OCI-LY1 (cell line): ENCODE measurements at regions not wholly inside any gene's neighbourhood (a gene's known extent, or its start where the extent isn't known, plus 50 kb on each side); places are given as distances from the start of the nearest gene placed in this dataset.

ENCODE experiments used
- H2AFZ ChIP-seq: fragments of 200-600 bp; sonication (generic), shearing (Covaris generic); 2 replicates; pipeline ENCODE4 v1.6.0; 2014; ENCODE audit warnings: antibody characterized with exemption, mild to moderate bottlenecking, low read length
- H3F3A ChIP-seq: fragments of 200-600 bp; sonication (generic), shearing (Covaris generic); 2 replicates; pipeline ENCODE4 v1.6.0; 2014; ENCODE audit warnings: mild to moderate bottlenecking, antibody characterized with exemption, low read length, moderate library complexity; ENCODE audit not compliant: insufficient read depth
- H3K27ac ChIP-seq: fragments of 200-600 bp; sonication (generic); 2 replicates; pipeline ENCODE4 v1.5.1; 2014; ENCODE audit warnings: low read length, mixed run types, mild to moderate bottlenecking, low read depth; ENCODE audit not compliant: poor library complexity, severe bottlenecking
- H3K27me3 ChIP-seq: fragments of 200-600 bp; sonication (generic); 2 replicates; pipeline ENCODE4 v1.6.0; 2014; ENCODE audit warnings: antibody characterized with exemption, mild to moderate bottlenecking, low read length, moderate library complexity; ENCODE audit not compliant: insufficient read depth
- H3K36me3 ChIP-seq: fragments of 200-600 bp; sonication (generic); 2 replicates; pipeline ENCODE4 v1.6.1; 2014; ENCODE audit warnings: mild to moderate bottlenecking, antibody characterized with exemption, low read length, moderate library complexity, mixed read lengths; ENCODE audit not compliant: insufficient read depth
- H3K4me1 ChIP-seq: fragments of 200-600 bp; sonication (generic); 2 replicates; pipeline ENCODE4 v1.5.1; 2014; ENCODE audit warnings: mild to moderate bottlenecking, low read length, moderate library complexity; ENCODE audit not compliant: insufficient read depth, severe bottlenecking
- H3K4me2 ChIP-seq: fragments of 200-600 bp; sonication (generic), shearing (Covaris generic); 2 replicates; pipeline ENCODE4 v1.6.1; 2014; ENCODE audit warnings: low read length
- H3K4me3 ChIP-seq: fragments of 200-600 bp; sonication (generic); 2 replicates; pipeline ENCODE4 v1.5.1; 2014; ENCODE audit warnings: low read length, low read depth, mild to moderate bottlenecking, mixed read lengths; ENCODE audit not compliant: poor library complexity, severe bottlenecking
- H3K79me2 ChIP-seq: fragments of 200-600 bp; shearing (Covaris generic); 2 replicates; pipeline ENCODE4 v1.6.1; 2016; ENCODE audit warnings: mixed run types, low read length, mixed read lengths; ENCODE audit not compliant: insufficient read depth
- H3K9ac ChIP-seq: fragments of 200-600 bp; sonication (generic), shearing (Covaris generic); 2 replicates; pipeline ENCODE4 v1.6.1; 2014; ENCODE audit warnings: mild to moderate bottlenecking, low read length, mixed read lengths
- H3K9me2 ChIP-seq: fragments of 200-600 bp; sonication (generic), shearing (Covaris generic); 2 replicates; pipeline ENCODE4 v1.6.1; 2014; ENCODE audit warnings: low read depth, mild to moderate bottlenecking, low read length, mixed read lengths
- H3K9me3 ChIP-seq: fragments of 200-600 bp; shearing (Covaris generic); 2 replicates; pipeline ENCODE4 v1.6.1; 2014; ENCODE audit warnings: low read length, mixed read lengths
- H4K20me1 ChIP-seq: fragments of 200-600 bp; sonication (generic), shearing (Covaris generic); 2 replicates; pipeline ENCODE4 v1.6.0; 2016; ENCODE audit warnings: mild to moderate bottlenecking, low read length; ENCODE audit not compliant: insufficient read depth
- CTCF ChIP-seq: fragments of 200-600 bp; sonication (generic), shearing (Covaris generic); IDR thresholded peaks from 2 replicates; pipeline ENCODE4 v1.5.1; 2017; ENCODE audit warnings: mild to moderate bottlenecking, antibody characterized with exemption, low read length, moderate library complexity, mixed read lengths
- EZH2 ChIP-seq: fragments of 200-600 bp; sonication (generic), shearing (Covaris generic); IDR thresholded peaks from 2 replicates; pipeline ENCODE4 v1.8.0; 2017; ENCODE audit warnings: borderline replicate concordance, mixed run types, mild to moderate bottlenecking, antibody characterized with exemption, low read length, moderate library complexity, mixed read lengths

GRCh38 chr5:74070766-74071165 lies 444.8 kb downstream of the ARHGEF28 start:
- TF ChIP-seq EZH2: no peak
- TF ChIP-seq CTCF: no peak
- Histone ChIP-seq H3K27me3 (no peaks in the 10 kb centered on the region), H3K9me2 (no peaks in the 10 kb centered on the region), H3K27ac (no peak overlapping the region), H3K9ac (no peak overlapping the region), H4K20me1 (no peaks in the 10 kb centered on the region), H3K36me3 (no peaks in the 10 kb centered on the region), H2AFZ (no peak overlapping the region), H3K4me3 (no peak overlapping the region), H3K9me3 (no peaks in the 10 kb centered on the region), H3F3A (no peaks in the 10 kb centered on the region), H3K4me1 (no peaks in the 10 kb centered on the region), H3K79me2 (no peaks in the 10 kb centered on the region), H3K4me2 (no peak overlapping the region)

GRCh38 chr5:74069741-74070140 lies 443.7 kb downstream of the ARHGEF28 start:
- H3K9me3 ChIP-seq: no peaks in the 10 kb centered on the region
- H3K36me3 ChIP-seq: no peaks in the 10 kb centered on the region

GRCh38 chr5:74067748-74068541 lies 441.9 kb downstream of the ARHGEF28 start:
- no peaks in the 10 kb centered on the region for H3F3A ChIP-seq
- H3K27me3 ChIP-seq: no peaks in the 10 kb centered on the region
- H4K20me1 ChIP-seq: no peaks in the 10 kb centered on the region
- no peaks in the 10 kb centered on the region for H3K36me3 ChIP-seq
- no peak overlapping the region for H2AFZ ChIP-seq
- no peak overlapping the region for H3K9ac ChIP-seq
- H3K9me2 ChIP-seq: no peaks in the 10 kb centered on the region
- no peaks in the 10 kb centered on the region for H3K9me3 ChIP-seq
- no peak overlapping the region for H3K4me3 ChIP-seq
- TF ChIP-seq CTCF: no peak
- H3K27ac ChIP-seq: no peak overlapping the region
- no peaks in the 10 kb centered on the region for H3K4me1 ChIP-seq
- no peaks in the 10 kb centered on the region for H3K79me2 ChIP-seq
- H3K4me2 ChIP-seq: no peak overlapping the region

More at GRCh38 chr5:74069741-74070140, 443.7 kb downstream of the ARHGEF28 start:
- Histone ChIP-seq H3F3A (no peaks in the 10 kb centered on the region), H3K4me1 (no peaks in the 10 kb centered on the region), H4K20me1 (no peaks in the 10 kb centered on the region), H2AFZ (no peak overlapping the region), H3K9me2 (no peaks in the 10 kb centered on the region), H3K79me2 (no peaks in the 10 kb centered on the region), H3K9ac (no peak overlapping the region), H3K4me3 (no peak overlapping the region), H3K4me2 (no peak overlapping the region), H3K27ac (no peak overlapping the region), H3K27me3 (no peaks in the 10 kb centered on the region)
- no peak for TF ChIP-seq CTCF
- no peak for TF ChIP-seq EZH2
